D721Med (cell line): ENCODE measurements at regions not wholly inside any gene's neighbourhood (a gene's known extent, or its start where the extent isn't known, plus 50 kb on each side); places are given as distances from the start of the nearest gene placed in this dataset.

Source experiments
- DNase-seq: peaks from one replicate; pipeline ENCODE4 v3.0.0; 2011; ENCODE audit warnings: low spot score; ENCODE audit not compliant: insufficient read length
- FAIRE-seq: peaks from 2 replicates; lab custom pipeline; 2011; peaks lifted over from hg19 to GRCh38; lab: Jason Lieb, UNC
- TF ChIP-seq, protein P1 (sequence below): IDR thresholded peaks from 2 replicates; pipeline ENCODE4 v1.5.1; 2012; ENCODE audit warnings: mild to moderate bottlenecking, control low read depth; ENCODE audit not compliant: insufficient read depth; ENCODE audit errors: missing control alignments

DNA sequence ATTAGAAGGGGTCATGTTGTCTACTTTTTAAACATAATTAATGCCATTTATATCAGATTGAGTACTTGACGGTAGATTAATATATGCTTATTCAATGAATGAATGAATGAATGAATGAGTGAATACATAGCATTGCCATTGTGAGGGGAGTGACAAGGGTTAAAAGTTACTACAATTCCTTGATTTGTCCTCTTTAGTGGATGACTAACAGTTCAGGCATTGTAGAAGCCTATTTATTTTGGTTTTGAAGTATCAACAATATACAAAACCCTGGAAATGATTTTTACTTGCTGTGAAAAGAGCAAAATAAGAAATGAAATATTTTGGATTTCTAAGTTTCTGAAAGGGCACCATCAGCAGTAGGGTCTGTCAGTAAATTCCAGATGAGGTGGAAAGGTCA, 122.7 kb downstream of the CYSLTR2 start:
- TF ChIP-seq, protein P1, sequence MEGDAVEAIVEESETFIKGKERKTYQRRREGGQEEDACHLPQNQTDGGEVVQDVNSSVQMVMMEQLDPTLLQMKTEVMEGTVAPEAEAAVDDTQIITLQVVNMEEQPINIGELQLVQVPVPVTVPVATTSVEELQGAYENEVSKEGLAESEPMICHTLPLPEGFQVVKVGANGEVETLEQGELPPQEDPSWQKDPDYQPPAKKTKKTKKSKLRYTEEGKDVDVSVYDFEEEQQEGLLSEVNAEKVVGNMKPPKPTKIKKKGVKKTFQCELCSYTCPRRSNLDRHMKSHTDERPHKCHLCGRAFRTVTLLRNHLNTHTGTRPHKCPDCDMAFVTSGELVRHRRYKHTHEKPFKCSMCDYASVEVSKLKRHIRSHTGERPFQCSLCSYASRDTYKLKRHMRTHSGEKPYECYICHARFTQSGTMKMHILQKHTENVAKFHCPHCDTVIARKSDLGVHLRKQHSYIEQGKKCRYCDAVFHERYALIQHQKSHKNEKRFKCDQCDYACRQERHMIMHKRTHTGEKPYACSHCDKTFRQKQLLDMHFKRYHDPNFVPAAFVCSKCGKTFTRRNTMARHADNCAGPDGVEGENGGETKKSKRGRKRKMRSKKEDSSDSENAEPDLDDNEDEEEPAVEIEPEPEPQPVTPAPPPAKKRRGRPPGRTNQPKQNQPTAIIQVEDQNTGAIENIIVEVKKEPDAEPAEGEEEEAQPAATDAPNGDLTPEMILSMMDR = no peak
- DNase-seq (no peak), FAIRE-seq (no peak)

DNA sequence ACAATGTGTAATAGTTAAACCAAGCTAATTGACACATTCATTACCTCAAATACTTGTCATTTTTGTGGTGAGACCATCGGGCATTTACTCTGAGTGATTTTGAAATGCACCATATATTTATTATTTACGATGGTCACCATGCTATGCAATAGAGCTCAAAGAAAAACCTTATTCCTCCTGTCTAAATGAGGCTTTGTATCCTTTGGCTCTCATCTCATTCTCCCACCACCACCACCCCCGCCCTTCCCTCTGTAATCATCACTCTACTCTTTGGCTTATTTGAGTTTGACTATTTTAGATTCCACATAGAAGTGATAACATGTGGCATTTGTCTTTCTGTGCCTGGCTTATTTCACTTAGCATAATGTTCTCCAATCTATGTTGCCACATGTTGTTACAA, 124.9 kb downstream of the CYSLTR2 start:
- FAIRE-seq (no peak), DNase-seq (no peak)
- TF ChIP-seq, protein P1 = no peak

DNA sequence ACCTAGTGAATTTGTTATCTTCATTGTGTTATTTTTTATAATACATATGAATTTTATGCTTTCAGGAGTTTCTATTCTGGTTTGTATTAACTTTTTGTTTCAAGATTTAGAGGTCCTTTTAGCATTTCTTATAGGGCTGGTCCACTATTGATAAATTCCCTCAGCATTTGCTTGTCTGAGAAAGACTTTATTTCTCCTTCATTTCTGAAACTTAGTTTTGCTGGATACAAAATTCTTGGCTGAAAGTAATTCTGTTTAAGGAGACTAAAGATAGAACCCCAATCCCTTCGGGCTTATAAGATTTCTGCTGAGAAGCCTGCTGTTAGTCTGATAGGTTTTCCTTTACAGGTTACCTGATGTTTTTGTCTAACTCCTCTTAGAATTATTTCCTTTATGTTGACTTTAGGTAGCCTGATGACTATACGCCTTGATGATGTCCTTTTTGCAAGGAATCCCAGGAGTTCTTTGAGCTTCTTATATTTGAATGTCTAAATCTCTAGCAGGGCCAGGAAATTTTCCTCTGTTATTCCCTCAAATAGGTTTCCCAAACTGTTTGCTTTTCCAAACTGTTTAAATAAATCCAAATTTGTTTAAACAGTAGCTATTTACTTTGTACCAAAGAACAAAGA, 127.1 kb downstream of the CYSLTR2 start:
- no peak for FAIRE-seq
- TF ChIP-seq, protein P1 = no peak
- no peak for DNase-seq

DNA sequence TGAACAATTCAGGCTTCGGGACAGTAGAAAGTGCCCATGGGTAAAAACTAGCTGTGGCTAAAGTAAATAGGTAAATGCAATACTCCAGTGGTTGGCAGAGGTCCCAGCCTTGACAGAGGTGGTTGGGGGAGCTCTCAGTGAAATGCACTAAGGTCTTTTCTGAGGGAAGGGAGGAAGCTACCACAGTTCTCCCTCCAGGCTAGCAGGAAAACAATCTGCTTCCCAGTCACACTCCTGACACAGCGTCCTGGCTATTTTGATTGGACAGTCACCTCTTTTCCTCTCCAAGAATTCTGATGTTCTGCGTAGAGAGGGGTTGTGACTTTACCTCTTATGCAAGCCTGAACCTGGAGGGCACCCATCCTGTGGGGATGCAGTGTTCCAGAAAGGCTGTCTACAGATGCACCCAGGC, 128.7 kb downstream of the CYSLTR2 start:
- TF ChIP-seq, protein P1 = no peak
- FAIRE-seq = no peak
- no peak for DNase-seq

DNA sequence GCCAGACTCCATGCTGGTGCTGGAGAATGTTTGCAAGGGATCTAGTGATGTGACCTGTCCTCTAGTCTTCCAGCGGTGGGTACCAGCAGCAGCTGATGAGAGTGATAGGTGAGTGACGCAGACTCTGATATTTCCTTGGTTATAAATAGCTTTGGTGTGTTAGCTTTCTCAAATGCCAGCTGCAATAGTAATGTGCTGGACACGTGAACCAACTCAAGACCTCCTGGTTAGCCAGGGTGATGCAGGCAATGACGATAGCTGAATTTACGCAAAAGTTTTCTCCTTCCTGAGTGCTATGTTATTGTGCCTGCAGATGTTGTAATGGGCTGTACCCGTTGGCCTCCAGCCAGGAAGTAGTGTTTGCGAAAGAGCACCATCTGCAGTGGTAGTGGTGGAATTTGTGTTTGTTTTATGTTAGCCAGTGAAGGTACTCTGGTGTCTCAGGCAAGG, 129.5 kb downstream of the CYSLTR2 start:
- FAIRE-seq (no peak), DNase-seq (no peak)
- TF ChIP-seq, protein P1 = no peak

DNA sequence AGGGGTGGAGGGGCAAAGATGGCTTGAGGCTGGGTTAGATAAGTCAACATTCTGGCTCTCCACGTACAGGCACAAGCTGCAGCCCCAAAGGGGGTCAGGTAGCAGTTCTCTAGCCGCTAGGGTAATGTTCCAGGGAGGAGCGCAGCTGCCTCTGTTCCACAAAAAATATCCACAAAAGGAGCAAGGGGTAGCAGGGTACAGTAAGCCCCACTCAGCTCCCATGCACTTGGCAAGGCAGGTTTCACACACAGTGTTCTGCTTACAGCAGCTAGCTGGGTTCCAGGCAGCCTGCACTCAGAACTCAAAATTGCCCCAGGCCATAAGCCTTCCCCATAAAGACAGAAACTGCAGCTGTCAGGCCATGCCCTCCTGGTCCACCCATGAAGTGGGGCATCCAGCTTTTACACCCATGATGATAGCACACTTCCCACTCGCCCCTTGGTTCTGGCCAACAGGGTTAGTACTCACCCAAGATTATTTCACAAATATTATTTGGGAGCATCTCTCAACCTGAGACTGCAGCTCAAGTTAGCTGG, 130.0 kb downstream of the CYSLTR2 start:
- TF ChIP-seq, protein P1 = no peak
- DNase-seq = no peak
- FAIRE-seq = no peak

DNA sequence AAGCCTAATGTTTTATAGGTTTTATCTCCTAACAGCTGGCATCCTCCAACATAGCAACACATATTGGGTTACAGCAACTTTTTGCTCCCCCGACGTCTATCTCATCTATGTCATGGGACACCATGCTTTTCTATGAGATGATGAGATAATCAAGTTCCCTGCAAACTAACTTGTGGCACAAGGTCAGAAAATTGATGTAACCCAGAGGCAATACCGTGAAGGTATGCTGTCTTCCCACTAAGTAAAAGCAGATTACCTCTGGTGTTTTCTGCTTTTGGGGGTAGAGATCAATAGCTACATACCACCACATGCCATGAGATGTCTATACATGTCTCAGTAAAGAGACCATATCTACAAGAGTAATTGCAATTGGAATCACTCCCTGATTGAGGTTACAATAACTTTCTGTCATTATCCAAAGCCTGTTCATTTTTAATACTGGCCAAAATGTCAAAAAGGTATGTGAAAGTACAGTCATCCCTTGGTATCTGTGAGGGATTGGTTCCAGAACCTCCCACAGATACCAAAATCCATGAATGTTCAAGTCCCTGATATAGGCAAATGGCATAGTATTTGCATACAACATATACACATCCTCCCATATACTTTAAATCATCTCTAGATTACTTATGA, 131.3 kb downstream of the CYSLTR2 start:
- TF ChIP-seq, protein P1 = no peak
- FAIRE-seq = no peak
- DNase-seq = no peak
